GM18502 (cell line): ENCODE measurements at regions not wholly inside any gene's neighbourhood (a gene's known extent, or its start where the extent isn't known, plus 50 kb on each side); places are given as distances from the start of the nearest gene placed in this dataset.

Experiments
- ATAC-seq: cut with Tn5 transposase; IDR thresholded peaks from one replicate; pipeline ENCODE4 v1.9.1; 2021; ENCODE audit warnings: mild to moderate bottlenecking; ENCODE audit not compliant: unreplicated experiment, poor library complexity

DNA sequence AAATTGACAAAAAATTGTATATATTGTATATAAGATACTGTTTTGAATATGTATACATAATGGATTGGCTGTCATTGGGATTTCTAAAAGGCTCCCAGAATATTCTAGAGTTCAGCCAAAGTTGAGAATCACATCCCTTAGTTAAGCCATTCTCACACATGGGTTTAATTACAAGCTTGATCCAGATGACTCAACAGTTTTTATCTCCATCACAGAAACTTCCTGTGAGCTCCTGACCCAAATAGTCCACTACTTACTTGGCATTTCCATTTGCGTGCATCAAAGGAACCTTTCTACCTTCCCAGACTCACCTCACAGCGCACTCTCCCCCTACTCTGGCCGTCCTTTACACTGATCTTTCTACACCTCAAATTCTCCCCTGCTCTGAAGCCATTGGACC lies 184.8 kb upstream of the ARHGAP20 start:
- no peak for ATAC-seq

DNA sequence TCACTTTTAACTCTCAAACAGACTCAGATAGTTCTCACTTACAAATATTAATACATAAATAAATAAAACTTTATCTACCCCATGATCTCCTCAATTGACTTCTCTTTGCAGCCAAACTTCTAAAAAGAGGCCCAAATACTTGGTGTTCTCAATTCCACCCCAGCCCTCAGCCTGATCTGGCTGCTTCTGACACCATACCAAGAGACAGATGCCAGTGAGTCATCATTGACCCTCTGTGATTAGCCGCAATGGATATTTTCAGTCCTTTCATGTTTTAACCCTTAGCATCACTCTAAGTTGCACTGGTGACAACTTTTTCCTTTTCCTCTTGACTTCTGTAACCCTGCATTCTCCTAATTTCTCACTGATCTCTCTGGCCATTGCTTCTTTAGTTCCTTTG lies 184.1 kb upstream of the ARHGAP20 start:
- no peak for ATAC-seq

DNA sequence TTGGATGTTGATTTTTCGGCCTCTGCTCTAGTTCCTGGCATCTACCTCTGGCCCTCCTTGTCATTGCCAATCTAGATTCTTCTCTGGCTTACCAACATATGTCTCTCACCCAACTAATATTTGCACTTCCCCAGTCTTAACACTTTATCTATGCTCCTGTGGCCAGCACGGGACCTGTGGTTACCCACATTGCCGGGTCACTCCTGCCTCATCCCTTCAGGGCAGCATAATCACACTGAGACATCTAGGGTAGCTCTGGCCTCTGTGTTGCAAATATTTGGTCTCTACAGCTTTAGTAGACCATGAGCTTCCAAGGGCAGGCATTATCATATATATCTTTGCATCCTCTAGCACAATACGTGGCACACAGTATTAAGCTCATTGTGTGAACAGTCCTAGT lies 182.0 kb upstream of the ARHGAP20 start:
- ATAC-seq, result no peak

DNA sequence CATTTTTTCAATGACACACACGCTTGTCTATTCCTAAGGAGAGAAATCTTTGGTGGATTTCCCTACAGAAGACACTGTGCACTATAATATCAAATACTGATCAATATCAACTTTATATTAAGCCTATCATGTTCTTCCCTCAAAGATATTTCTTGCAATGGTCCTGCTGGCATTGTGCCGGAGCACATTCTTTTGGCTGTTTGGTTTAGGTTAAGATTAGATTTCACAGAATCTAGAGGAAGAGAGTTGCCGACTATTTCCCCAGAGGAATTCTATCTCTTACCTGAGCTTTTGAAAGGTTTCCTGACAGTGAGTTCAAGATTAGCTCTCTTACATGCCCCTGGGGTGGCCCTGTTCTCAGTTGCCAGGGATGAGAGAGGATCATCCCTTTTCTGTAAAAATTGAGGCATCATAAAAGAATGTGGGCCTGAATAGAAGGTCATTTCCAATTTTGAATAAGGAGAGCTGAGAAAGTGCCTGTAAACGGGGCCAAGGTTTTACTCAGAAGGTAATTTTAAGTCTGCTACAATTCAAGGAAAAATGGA lies 180.6 kb upstream of the ARHGAP20 start:
- no peak for ATAC-seq

DNA sequence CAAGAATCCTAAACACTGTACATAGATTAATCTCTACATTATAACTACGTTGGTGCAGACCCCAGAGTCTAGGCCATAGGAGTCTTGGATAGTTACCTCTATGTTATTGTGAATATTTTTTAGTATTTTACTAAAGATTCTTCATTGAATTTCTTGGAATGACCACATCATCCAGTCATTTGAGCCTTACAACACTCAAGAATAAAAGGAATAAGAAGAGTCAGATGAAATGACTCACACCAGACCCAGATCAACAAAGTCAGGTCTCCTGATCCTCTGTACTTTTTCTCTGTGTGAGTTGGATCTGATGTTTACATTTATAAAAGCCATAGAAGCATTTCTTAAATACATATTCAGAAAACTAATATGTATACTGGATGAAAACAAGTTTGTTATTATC lies 179.2 kb upstream of the ARHGAP20 start:
- no peak for ATAC-seq

DNA sequence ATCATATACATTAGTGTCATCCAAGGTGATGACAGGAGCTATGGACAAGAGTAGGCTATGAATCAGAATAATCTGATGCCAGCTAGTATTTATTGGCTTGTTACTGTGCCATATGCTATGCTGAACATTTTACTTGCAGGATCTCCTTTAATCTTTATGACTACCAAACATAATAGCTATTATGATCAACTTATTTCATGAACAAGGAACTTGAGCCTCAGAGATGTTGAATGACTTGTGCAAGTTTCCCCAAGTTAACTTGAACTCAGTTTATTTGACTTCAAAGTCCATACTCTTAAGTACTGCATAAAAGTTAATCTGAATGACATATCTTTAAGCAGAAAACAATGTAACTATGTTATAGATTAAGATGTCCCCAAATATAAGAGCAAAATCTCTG lies 178.8 kb upstream of the ARHGAP20 start:
- ATAC-seq, result no peak

DNA sequence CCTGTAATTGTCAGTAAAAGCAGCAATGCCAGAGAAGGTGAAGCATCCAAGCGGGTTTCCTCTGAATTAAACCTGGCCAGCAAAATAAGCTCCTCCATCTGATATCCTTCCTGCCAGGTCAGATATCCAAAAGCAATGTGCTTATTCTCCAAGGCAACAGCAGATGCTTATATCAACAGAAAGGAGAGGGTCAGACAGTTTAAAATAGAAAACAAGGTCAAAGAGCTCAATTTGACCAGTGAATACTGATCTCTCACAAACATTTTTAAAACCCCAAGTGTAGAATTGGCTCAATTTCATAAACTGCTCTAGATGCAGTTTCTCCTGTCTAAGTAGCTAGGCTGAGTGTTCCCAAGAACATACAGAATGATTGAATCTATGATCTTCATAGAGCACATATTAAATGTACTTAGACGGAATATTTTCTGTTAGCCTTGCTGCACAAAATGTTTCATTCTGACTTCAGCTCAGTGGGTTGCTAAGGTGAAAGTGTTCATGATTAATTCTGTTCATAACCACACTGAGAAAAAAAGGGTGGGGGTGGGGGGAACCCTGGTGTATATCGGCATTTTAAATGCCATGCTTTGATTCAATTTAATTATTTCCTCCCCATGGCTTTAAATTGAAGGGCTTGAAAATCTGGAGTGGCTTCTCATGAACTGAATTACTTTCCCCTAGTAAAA lies 174.2 kb upstream of the ARHGAP20 start:
- ATAC-seq, result no peak

DNA sequence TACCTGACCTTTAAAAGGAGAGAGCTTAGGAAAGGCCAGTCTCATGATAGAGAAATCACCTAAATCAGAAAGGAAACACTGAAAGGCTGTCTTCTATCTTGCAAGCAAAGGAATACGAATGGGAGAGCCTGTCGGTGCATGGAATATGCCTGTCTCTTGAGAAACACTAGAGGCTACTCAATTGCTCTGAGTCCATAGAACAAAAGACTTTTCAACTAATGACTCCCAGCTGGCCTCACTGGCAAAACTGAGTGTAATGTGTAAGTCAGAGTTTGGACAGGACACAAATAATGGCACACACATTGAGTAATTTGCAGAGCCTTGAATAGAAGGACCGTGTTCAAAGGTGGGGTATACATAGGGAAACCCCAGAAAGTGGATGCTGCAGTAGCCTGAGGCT lies 171.0 kb upstream of the ARHGAP20 start:
- ATAC-seq, result no peak

DNA sequence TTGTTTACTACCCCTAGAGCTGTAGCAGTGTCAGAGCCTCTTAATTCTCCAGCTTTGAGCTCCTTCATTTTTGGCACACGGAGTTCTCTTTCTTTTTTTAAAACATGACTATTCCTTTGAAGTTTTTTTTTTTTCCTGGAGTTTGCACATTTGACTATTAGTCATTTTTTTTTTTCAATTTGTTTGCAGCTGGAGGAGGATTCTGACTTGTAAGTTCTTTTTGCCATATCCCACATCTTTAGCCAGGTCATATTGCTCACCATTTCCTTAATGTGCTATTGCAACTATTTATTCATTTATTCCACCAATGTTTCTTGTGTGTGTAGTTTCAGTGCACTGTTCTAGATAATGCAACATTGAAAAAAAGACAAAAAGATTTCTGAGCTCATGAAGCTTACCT lies 166.3 kb upstream of the ARHGAP20 start:
- ATAC-seq, result no peak

DNA sequence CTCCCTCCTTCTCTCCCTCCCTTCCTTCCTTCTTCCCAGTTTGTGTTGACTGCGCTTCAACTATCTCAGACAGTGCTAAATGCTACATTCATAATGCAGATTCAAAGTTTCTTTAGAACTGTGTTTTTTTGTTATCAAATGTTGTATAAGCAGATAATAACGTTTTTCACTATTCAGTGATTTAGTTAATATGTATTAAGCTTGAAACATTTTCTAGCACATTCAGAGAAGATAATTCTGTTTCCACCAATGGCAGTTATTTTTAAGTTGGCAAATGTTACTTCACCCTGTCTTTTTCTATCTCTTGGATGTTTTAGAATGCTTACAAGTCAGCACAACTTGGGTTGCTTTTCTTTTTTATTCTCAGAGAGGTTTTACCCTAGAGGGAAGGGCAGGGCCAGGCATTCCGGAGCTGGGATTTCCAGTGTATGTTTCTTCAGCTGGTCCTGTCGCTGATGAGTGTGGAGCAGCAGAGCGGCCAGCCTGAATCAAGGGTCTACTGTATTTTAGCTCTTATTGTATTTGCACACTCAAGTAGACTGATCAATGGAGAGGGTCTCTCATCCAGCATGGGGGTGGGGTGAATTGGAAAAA lies 162.3 kb upstream of the ARHGAP20 start:
- no peak for ATAC-seq

DNA sequence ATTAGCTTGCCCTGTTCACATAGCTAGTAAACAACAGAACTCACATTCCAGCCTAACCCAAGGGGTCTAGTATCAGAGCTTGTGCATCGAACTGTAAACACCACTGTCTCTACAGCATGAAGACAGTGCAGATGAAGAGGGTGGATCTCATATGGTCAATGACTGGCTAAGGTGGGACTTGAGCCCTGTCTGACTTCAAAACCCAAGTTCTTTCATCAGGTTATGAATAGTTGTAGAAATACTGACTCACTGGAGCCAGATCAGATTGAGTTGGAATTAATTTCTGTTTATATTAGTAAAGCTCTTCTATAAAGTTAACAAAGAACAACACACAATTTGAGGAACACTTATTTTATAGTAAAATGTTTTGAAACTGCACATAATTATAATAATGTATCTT lies 161.7 kb upstream of the ARHGAP20 start:
- no peak for ATAC-seq

DNA sequence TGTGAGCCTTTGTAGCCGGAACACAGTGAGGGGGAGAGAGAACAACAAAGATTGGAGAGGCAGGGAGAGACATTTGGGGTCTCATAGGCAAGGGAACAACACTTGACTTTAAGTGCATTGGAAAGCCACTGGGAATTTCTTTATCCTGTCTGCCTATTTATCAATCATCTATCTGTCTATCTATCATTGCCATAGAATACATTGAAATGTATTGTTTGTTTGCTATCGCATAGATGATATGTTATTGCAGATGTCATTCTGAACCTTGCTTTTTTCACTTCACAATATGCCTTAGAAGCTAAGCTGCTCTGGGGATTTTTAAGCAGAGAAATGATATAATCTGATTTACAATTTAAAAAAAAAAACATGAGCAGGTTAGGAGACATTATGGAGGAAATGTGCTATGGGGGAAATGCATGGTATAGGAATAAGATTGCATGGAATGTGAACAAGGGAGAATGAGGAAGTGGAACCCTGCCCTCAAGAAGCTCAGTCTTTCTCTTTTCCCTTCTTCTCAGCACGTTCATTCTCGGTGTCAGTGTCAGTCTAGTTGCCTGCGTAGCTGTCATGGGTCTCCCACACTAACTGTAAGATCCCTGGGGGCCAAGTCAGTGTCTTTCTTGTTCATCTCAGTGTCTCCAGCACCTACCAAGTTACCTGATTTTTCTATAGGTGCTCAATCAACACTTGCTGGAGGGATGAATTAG lies 158.7 kb upstream of the ARHGAP20 start:
- ATAC-seq, result no peak

DNA sequence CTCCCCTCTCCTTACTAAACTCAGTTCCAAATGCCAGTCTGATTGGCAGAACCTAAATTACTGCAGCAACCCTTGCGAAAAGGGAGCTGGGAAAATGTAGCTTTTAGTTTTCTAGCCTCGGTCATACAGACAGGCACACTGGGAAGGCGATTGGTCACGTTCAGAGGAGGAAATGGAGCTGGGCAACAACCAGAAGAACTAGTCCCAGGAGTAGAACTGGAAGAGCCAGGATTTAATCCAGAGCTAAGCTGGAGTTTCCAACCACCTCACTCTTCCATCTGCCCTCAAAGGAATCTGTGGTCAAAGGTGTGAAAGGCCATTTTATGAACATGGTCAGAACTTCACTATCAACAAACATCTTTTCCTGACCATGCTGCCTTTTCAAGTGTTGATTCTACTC lies 155.7 kb upstream of the ARHGAP20 start:
- ATAC-seq, result no peak

DNA sequence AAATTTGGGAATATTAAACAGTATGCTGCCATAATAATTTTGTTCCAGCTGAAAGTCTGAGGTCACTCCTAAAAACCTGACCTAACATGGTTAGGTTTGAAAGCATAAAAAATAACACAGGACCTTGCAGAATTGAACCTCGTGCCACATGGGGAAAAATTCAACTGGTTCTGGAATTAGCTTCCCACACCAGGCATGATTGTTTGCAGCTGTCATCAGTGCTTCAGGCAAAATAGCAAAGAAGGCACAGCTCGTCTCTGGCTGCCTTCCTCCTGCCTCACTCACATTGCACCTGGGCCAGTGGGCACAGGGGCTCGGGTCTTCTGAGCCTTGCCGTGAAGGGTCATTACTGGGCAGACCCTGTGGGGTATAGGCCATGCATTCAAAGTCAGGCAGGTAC lies 153.8 kb upstream of the ARHGAP20 start:
- no peak for ATAC-seq

DNA sequence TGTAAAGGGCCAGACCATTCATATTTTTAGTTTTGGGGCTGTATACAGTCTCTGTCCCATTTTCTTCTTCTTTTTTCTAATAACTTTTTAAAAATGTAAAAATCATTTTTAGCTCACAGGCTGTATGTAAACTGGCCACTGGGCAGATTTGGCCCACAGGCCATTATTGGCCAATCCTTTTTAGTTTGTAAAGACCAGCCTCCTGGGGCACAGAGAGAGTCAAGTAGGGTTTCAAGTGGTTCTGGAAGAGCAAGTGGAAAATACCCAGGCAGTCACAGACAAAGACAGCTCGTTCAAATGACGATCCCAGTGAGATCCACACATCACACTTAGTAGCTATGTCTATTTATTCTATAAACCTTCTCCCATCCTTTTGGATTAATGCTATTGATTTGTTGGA lies 150.2 kb upstream of the ARHGAP20 start:
- no peak for ATAC-seq

DNA sequence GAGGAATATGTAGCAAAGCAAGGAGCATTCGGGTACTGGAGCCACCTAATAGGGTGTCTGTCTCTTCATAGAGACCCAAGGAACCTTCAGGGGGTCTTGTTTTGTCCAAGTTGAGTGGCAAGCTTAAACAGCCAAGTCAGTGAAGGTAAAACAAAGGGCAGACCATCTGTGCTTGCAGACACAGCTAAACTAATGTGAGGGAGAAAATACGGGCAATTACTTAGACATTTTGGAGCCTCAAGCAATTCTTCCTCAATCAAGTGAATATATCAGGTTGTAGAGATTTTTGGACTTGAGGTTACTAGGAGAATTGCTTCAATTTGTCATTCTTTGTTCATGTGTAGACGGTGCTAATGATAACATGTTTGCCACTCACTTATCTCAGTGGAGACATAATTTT lies 148.2 kb upstream of the ARHGAP20 start:
- no peak for ATAC-seq

DNA sequence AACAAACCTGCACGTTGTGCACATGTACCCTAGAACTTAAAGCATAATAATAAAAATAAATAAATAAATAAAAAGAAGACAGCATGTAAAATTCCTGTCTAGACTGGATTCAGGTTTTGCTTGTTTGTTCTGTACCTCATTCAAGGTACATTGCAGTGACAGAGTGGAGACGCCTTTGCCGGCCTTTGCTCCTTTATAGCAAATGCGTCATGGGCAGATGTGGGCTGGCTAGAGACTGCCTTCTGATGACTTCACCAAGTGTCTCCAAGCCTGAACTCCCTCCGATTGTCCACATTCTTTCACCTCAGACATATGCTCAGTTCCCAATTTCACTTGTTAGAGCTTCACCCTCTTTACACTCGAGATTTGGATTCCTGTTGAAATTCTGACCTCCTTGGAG lies 147.8 kb upstream of the ARHGAP20 start:
- ATAC-seq, result no peak

DNA sequence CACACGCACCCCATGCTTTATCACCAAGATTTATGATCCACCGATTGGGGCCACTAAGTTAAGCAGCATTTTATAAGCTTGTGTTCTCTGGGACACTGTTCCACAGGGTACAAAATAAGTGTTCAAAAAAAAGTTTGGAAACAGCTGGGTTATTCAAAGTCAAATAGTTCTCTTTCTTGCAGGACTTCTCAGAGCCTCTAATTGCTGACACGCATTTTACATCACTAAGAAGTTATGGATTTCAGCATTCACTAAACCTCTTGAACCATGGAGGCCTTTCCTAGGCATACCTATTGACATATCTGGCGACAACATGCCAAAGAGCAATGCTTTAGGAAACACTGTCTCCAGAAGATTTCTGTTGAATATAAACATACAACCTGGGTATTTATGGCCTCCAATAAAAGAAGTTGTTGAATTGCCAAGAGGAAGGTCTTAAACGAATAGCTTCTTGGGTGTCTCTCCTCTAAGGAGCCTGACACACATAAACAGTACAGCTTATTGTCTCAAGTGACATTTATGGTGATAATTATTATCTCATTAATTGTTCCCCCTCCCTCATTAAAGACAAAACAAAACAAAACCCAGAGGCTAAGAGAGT lies 147.1 kb upstream of the ARHGAP20 start:
- no peak for ATAC-seq

DNA sequence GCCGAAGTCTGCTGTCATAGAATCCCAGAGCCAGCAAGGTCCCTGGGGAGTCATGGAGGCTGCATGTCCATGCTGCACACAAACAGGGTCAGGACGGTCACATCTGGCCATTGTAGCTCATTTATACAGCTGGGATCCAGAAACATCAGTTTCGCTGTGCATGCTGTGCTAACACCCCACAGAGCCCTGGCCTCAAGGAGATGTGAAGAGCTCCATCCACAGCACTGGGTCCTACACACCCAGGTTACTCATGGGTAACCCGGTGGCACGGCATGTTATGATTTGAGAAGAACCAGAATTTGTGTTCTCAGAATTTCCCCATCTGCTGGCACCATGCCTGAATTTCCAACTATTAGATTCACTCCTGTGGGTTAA lies 146.3 kb upstream of the ARHGAP20 start:
- ATAC-seq, result no peak

DNA sequence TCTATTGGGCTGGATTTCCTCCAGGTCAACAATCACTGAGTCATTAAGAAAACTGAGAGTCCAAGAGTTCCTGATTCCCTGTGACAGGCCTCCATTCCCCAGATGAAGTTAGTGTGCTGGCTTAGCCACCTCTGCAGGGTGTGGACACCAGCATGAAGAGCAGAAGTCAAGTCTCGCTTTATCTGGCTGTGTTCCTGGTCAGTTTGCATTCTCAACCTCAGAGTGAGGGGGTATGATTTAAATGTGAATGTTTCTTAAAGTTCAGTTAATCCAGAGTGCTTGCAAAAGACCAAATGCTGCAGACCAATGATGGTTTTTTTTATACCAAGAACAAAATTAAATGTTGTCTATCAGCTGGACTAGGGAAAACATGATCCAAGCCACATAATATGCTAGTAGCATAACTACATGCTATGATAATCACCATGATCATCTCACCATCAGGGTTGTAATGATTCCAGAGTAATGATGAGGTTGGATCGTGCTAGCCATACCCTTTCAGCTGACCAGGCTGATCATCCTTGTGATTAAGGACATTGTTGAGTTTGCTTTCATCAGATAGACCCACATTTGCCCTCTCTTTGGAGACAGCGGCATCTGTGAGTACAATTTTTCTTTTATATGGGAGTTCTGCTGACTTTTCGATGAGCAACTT lies 145.8 kb upstream of the ARHGAP20 start:
- peak; percentile 38 for ATAC-seq
